DND-41 (cell line): ENCODE measurements at regions not wholly inside any gene's neighbourhood (a gene's known extent, or its start where the extent isn't known, plus 50 kb on each side); places are given as distances from the start of the nearest gene placed in this dataset.

Experiments used
- EZH2 ChIP-seq: IDR thresholded peaks from 3 replicates; pipeline ENCODE4 v1.6.1; 2012; ENCODE audit warnings: borderline replicate concordance, low read depth, mild to moderate bottlenecking, moderate library complexity, low read length, inconsistent platforms; ENCODE audit not compliant: severe bottlenecking
- TF ChIP-seq, protein P1 (sequence below): IDR thresholded peaks from 2 replicates; pipeline ENCODE4 v1.5.1; 2012; ENCODE audit warnings: borderline replicate concordance, low read length, moderate library complexity, mild to moderate bottlenecking; ENCODE audit not compliant: poor library complexity, severe bottlenecking; ENCODE audit errors: extremely low read depth

DNA sequence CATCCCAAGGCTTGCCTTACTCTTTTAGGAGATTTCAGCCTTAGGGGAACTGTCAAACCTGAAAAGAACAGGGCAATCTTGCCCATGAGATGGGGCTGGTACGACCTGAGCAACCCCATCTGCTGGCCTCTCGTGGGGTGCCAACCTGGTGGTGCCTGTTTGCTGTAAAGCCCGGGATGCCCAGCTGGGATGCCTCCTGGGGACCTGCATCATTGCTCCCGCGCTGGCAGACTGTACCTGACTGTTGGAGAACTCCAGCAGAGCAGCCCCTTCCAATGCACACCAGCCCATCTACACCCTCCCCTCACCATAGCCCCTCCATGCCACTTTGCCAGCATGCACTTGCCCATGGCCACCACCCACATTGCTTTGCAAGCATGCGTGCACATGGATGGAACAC is 335.7 kb downstream of the RPS29 start:
- no peak for TF ChIP-seq EZH2
- TF ChIP-seq, protein P1, sequence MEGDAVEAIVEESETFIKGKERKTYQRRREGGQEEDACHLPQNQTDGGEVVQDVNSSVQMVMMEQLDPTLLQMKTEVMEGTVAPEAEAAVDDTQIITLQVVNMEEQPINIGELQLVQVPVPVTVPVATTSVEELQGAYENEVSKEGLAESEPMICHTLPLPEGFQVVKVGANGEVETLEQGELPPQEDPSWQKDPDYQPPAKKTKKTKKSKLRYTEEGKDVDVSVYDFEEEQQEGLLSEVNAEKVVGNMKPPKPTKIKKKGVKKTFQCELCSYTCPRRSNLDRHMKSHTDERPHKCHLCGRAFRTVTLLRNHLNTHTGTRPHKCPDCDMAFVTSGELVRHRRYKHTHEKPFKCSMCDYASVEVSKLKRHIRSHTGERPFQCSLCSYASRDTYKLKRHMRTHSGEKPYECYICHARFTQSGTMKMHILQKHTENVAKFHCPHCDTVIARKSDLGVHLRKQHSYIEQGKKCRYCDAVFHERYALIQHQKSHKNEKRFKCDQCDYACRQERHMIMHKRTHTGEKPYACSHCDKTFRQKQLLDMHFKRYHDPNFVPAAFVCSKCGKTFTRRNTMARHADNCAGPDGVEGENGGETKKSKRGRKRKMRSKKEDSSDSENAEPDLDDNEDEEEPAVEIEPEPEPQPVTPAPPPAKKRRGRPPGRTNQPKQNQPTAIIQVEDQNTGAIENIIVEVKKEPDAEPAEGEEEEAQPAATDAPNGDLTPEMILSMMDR, result no peak
